ENCODE measurements at regions not wholly inside any gene's neighbourhood (a gene's known extent, or its start where the extent isn't known, plus 50 kb on each side); places are given as distances from the start of the nearest gene placed in this dataset.

GRCh38 chr7:156096771-156097538 is 284.7 kb upstream of the SHH start:
- ChIA-PET CTCF (no interaction called here), POLR2A (no interaction called here)
- Mint-ChIP-seq H3K27me3 (ENCODE audit: insufficient read depth, unreplicated experiment) (no peaks in the 10 kb centered on the region), H3K27ac (ENCODE audit: low read depth, unreplicated experiment) (no peak overlapping the region), H3K4me3 (ENCODE audit: unreplicated experiment) (no peak overlapping the region), H3K4me1 (ENCODE audit: insufficient read depth, unreplicated experiment) (peaks cover 14% of the 10 kb centered on the region), H3K9me3 (ENCODE audit: unreplicated experiment) (no peaks in the 10 kb centered on the region), H3K36me3 (ENCODE audit: insufficient read depth, unreplicated experiment) (no peaks in the 10 kb centered on the region)
- no peak for TF ChIP-seq CTCF (IDR thresholded peaks at IDR 0.05; ENCODE audit: unreplicated experiment)
- no TSS peak for BruUV-seq (replicated peaks)
- intact Hi-C loops (cut with micrococcal nuclease), result no loop called here
- peak; percentile 54 for DNase-seq (ENCODE audit: unreplicated experiment)

GRCh38 chr7:156095908-156096539 is 283.8 kb upstream of the SHH start:
- H3K27ac Mint-ChIP-seq (ENCODE audit: low read depth, unreplicated experiment), result no peak overlapping the region
- no peak for DNase-seq (ENCODE audit: unreplicated experiment)
- H3K9me3 Mint-ChIP-seq (ENCODE audit: unreplicated experiment), result no peaks in the 10 kb centered on the region
- no peak overlapping the region for H3K4me3 Mint-ChIP-seq (ENCODE audit: unreplicated experiment)
- TF ChIP-seq CTCF (IDR thresholded peaks at IDR 0.05; ENCODE audit: unreplicated experiment), result no peak
- no TSS peak for BruUV-seq (replicated peaks)
- H3K27me3 Mint-ChIP-seq (ENCODE audit: insufficient read depth, unreplicated experiment), result peaks cover 7% of the 10 kb centered on the region
- intact Hi-C loops (cut with micrococcal nuclease), result no loop called here
- H3K4me1 Mint-ChIP-seq (ENCODE audit: insufficient read depth, unreplicated experiment), result peaks cover 14% of the 10 kb centered on the region
- H3K36me3 Mint-ChIP-seq (ENCODE audit: insufficient read depth, unreplicated experiment), result no peaks in the 10 kb centered on the region
- ChIA-PET CTCF (no interaction called here), POLR2A (no interaction called here)

GRCh38 chr7:156094350-156095146 is 282.3 kb upstream of the SHH start:
- intact Hi-C loops (cut with micrococcal nuclease), result no loop called here
- CTCF ChIA-PET, result no interaction called here
- BruUV-seq (replicated peaks), result no TSS peak

More at GRCh38 chr7:156094350-156095146, 282.3 kb upstream of the SHH start:
- H3K27me3 Mint-ChIP-seq (ENCODE audit: insufficient read depth, unreplicated experiment), result peaks cover 11% of the 10 kb centered on the region
- no peaks in the 10 kb centered on the region for H3K36me3 Mint-ChIP-seq (ENCODE audit: insufficient read depth, unreplicated experiment)
- no peak for TF ChIP-seq CTCF (IDR thresholded peaks at IDR 0.05; ENCODE audit: unreplicated experiment)
- POLR2A ChIA-PET, result interaction anchor here (0.6 kb wide), 1 partner anchor 629 kb away, joined by 3 read pairs; no protein-coding TSS in a partner anchor
- no peak for DNase-seq (ENCODE audit: unreplicated experiment)
- H3K27ac Mint-ChIP-seq (ENCODE audit: low read depth, unreplicated experiment), result no peak overlapping the region
- no peak overlapping the region for H3K4me3 Mint-ChIP-seq (ENCODE audit: unreplicated experiment)
- peaks cover 14% of the 10 kb centered on the region for H3K4me1 Mint-ChIP-seq (ENCODE audit: insufficient read depth, unreplicated experiment)
- H3K9me3 Mint-ChIP-seq (ENCODE audit: unreplicated experiment), result no peaks in the 10 kb centered on the region

Measured in MCF 10A (cell line).